CD4-positive, alpha-beta T cell treated with Interleukin-1 beta for 1 hour (primary cell): ENCODE measurements at regions not wholly inside any gene's neighbourhood (a gene's known extent, or its start where the extent isn't known, plus 50 kb on each side); places are given as distances from the start of the nearest gene placed in this dataset.

Experiments used
- DNase-seq, 2 donors: peaks; one replicate each; pipeline ENCODE4 v3.0.0-alpha.2; 2020 to 2022

GRCh38 chr3:194738254-194739093 lies 52.8 kb downstream of the FAM43A start:
- DNase-seq: no peak

- no peak for DNase-seq
These were observed 54.0 kb downstream of the FAM43A start for GRCh38 chr3:194739498-194740284.

- no peak for DNase-seq
These were observed 55.3 kb downstream of the FAM43A start for GRCh38 chr3:194740859-194741491.

GRCh38 chr3:194741916-194742315 lies 56.2 kb downstream of the FAM43A start:
- no peak for DNase-seq

- DNase-seq: no peak
These were observed 59.1 kb downstream of the FAM43A start for GRCh38 chr3:194744826-194745225.

- no peak for DNase-seq
These were observed 59.9 kb downstream of the FAM43A start for GRCh38 chr3:194745422-194746184.

- DNase-seq: no peak
These were observed 62.5 kb downstream of the FAM43A start for GRCh38 chr3:194748225-194748624.

- no peak for DNase-seq
These were observed 64.2 kb downstream of the FAM43A start for GRCh38 chr3:194749631-194750490.

- DNase-seq: no peak
These were observed 64.8 kb downstream of the FAM43A start for GRCh38 chr3:194750491-194750828.

- DNase-seq: no peak
These were observed 70.2 kb downstream of the FAM43A start for GRCh38 chr3:194755671-194756459.

- DNase-seq: no peak
These were observed 70.7 kb downstream of the FAM43A start for GRCh38 chr3:194756460-194756779.

- no peak for DNase-seq
These were observed 71.2 kb downstream of the FAM43A start for GRCh38 chr3:194756791-194757325.

GRCh38 chr3:194757647-194758061 lies 72.0 kb downstream of the FAM43A start:
- no peak for DNase-seq

GRCh38 chr3:194758716-194759115 lies 73.0 kb downstream of the FAM43A start:
- DNase-seq: no peak

GRCh38 chr3:194760494-194761137 lies 74.9 kb downstream of the FAM43A start:
- no peak for DNase-seq

GRCh38 chr3:194761384-194761783 lies 75.7 kb downstream of the FAM43A start:
- no peak for DNase-seq

GRCh38 chr3:194766845-194767244 lies 81.2 kb downstream of the FAM43A start:
- DNase-seq: no peak

GRCh38 chr3:194767446-194768207 lies 81.9 kb downstream of the FAM43A start:
- no peak for DNase-seq

- no peak for DNase-seq
These were observed 82.9 kb downstream of the FAM43A start for GRCh38 chr3:194768586-194768985.
